GM21367 (cell line): ENCODE measurements at regions not wholly inside any gene's neighbourhood (a gene's known extent, or its start where the extent isn't known, plus 50 kb on each side); places are given as distances from the start of the nearest gene placed in this dataset.

Source experiments
- ATAC-seq: cut with Tn5 transposase; IDR thresholded peaks from one replicate; pipeline ENCODE4 v1.9.1; 2021; ENCODE audit not compliant: unreplicated experiment

DNA sequence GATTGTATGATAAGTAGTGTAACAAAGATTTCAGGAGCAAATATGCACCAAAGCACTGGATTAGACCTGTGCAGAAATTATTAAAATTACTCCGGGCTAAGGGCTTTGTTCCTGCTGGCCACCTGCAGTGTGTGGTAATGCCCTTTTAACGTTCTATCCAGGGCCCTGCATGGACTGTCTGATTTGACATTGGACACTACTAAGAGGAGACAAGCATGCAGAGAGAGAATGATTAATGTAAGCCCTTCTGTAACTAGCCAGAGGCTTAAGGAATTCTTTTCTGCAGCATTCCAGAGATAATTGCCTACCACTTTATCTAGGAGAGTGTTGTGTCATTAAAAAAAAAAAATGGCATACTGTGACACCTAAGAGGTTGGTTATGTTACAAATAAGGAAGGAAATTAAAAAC lies 117.0 kb downstream of the PCDH7 start:
- no peak for ATAC-seq

DNA sequence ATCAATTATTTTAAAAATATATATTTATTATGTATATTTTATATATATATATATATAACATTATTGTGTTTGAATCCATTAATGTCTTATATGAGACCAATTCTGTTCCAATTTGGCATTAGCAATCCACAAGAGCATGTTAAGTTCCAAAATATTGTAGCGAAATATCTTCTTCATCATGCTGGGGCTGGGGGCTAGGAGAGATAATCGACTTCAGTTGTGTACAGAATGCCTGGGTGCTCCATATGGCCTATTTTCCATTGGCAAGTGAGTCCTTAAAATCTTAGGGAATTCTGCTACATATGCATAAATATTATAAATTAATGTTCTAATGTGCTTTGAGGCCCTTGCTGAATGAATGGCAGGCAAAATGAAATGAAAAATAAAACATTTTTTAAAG lies 117.7 kb downstream of the PCDH7 start:
- no peak for ATAC-seq

DNA sequence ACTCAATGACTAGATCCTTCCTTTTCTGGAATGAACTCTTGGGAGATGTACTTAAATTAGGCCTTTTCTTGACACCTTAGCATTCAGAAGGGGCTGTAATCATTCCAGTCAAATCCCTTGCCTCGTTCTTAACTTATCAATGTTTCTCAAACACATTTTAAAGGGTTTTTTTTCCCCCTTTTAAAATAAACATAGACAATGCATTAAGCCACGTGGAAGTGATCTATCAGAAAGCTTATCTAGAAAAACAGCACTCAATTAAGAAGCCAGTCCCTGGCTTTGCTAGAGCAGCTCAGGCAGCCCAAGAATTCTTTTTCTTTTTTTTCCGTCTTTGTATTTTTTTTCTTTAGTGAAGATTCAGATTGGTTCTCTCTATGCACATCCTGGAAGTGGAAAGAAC lies 118.2 kb downstream of the PCDH7 start:
- no peak for ATAC-seq

DNA sequence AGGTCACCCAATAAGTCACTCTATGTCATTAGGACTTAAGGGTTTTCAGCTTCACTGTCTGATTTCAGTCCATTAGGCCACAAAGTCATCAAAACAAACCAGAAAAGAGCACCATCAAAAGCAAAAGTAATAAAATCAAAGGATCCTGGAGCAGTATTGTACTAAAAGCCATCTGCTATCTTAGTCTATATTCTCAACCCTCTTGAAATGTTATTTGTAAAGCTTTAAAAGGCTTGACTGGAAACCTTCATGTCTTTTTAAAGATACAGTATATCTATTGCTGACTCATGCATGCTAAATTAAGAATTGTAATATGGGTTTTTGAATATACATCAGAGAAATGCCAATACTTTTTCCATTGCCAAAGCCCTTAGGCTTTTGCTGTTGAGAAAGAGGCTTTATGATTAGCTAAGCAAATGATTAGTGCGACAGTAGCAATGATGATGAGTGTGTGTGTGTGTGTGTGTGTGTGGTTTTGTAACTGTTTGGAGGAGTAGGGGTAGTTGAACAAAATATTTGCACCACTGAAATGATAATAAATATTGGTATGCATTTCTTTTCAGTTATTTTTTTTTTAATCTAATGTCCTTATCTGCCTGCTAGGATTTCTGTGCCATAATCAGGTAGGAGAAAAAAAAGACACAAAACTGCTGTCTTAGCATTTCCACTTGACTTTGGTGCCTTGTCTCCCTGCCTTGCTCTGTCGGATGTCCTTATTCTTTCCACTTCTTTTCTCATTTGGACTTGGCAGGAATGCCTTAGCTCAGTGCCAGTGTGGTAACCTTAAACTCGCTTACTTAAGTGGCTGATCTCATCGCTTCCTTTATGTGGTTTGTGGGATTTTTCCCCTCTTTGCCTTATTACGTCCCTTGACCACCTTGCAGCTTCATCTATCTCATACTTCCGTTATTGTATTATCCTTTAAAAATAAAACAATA lies 119.7 kb downstream of the PCDH7 start:
- ATAC-seq, result no peak

DNA sequence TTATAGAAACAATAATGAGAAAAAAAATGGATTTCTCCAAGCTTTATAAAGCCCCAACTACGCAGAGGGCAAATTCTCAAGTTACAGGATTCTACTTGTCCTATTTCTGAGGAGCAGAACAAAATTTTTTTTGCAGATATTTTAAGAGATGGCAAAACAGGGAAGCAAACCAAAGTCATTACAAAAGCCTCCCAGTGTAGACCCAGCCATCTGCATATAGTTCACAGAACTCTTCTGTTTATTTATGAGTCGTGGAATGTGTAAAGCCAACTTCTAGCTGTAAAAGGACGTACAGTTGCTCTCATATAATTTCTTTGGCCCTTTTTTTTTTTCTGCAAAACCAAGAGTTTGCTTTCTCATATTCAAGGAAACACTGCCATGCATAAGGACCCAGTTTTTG lies 120.4 kb downstream of the PCDH7 start:
- no peak for ATAC-seq

DNA sequence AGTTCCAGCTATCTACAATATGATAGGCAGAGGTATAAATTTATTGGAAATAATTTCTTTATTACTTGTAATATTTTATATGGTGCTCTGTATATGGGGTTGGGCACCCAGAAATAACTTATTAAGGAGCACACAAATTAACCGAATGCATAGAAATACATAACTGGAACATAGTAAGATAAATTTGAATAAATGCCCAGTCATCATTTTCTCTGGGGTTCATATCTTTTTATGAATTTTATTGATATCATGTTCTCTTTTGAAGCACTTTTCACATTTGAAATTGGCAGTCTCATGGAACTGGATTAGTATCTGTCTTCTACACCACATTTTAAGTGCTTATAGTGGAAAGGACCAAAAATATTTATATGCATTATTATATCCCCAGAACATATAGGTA lies 122.0 kb downstream of the PCDH7 start:
- ATAC-seq, result no peak

DNA sequence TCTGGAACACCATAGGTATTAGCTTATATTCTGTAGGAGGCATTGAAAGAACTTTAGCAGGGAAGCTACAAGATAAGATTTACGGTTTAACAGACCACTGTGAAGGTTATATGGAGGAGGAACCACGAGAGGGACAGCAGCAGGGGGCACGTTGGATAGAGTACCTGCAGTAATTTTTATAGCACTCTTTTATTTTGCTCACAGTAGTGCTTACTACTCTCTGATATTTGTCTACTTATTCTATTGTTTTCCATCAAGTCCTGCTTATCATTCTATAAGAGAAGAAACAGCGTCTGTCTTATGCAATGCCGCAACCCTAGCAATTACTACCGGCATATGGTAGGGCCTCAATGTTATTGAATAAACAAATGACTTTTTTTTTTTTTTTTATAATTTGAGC lies 122.5 kb downstream of the PCDH7 start:
- ATAC-seq, result no peak

DNA sequence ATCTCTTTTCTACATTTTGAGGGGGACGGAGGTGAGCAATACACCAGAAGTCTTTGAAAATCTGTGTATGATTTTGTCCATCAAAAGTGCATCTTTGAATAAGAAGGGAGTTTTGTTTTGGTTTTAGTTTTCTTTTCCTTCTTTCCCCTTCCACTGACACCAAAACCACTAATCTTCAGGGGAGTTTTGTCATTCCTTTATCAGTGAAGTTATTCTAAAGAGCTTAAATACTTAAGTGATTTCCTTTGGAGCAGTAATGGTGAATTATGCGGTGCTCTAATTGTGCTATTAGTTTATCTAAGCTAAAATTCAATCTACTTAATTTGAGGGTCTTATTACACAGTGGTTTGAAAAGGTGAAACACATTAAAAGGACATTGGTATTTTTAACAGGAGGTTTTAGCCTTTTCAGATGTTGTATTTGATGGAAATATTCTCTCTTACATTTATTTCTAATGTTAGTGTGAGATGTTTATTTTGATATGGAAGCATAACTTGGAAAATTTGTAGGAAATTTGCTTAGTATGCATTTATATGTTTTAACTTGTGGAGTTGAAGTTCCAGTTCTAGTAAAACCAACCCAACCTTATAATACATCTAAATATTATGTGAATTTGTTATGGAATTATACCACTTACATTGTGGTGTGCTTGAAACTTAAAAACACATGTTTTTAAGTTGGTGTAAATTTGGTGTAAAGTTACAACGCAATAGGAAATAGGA lies 124.9 kb downstream of the PCDH7 start:
- no peak for ATAC-seq

DNA sequence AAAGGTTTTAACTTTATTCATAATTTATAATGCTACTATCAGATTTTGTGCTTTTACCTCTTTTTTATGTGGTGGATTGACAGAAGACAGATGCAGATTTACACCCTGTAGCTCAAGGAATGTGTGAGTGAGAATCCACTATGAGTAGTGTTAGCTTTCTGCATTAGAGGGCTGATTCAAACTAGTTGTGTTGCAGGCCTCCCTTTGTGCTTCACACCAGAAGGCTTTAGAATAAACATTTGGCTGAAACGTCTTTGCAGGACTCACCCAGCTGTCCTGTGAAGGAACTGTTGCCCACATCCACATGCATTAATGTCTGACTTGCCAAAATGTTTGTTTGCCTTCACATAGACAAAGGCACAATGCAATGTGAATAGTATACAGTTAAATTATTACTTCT lies 127.0 kb downstream of the PCDH7 start:
- ATAC-seq, result no peak

DNA sequence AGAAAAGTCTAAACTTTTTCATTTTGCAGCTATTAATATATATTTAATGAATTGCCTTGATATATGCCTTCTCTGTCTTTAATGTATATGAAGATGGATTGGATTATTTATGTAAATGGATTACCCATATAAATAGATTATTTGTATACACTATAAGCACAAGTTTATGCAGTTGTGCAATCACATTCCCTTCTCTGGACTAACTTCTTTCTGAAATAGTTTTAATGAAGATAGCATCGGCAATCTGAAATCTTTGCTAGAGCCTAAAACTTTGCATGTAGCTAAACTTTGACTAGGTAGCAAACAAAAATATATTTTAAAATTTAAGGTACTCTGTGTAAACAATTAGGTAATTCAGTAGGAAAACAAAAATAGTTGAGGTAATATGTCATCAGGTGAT lies 127.8 kb downstream of the PCDH7 start:
- no peak for ATAC-seq

DNA sequence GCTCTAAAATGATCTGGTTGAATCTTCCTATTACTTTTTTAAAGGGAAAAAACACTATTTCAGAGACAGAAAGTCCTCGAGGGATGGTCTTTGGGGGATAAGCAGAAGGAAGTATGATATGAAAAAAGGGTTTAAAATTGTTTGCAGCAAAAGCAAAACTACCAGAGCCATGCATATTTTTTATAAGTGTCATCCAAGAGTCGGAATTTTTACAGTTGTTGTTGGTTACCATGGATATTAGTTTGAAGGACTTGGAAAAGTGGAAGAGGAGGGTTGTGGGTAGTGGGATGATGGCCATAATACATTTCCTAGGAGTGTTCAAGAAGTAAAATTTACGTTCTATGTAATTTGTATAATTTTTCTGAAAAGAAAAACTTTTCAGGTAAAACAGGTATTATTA lies 134.4 kb downstream of the PCDH7 start:
- no peak for ATAC-seq

DNA sequence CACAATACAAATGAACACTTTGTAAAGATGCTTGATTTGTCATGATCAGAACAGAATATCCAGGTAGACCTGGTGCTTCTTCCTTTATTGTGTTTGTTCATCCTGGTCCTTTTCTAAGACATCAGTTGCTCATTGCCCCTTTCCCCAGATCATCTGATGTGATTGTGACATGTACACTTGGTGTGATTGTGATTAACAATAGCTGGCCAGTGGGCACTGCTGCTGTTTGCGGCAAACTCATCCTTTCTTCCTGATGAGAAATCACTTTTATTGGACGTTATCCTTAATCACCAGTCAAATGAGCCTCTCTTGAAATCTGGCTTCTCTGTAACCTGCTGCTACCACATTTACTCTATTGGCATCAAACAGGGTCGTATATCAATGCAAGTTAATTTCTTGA lies 135.1 kb downstream of the PCDH7 start:
- ATAC-seq, result no peak

DNA sequence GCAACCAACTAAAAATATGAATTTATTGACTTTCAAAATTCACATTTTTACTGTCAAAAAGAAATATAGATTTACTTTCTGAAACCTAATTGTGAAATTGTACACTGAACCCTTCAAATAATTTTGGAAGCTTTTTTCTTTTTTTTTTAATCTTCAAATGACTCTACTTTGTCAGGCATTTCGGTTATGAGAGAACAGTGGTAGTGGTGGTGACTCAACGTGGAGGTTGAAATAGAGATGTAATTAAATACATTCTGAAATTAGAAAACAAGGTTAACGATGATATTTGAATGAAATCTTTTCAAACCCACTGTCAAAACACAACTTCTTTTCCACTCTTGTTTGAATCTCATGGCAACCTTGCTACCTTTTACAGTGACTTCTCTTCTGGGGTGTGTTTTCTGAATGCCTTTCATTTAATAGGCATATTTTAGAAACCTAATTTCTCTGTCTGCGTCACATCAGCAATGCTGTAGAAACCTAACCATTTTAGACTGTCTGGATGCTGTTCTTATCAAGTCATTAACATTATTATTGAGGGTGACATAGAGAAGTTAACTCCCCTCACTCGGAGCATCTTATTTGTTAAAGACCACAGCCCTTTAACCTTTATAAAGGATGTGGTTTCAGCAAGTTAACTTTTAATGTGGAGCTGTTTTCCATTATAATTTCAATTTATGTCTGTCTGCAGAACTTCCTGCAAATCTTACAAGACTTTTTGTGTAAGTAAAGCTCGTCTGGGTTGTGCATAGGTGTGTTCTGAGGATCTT lies 136.8 kb downstream of the PCDH7 start:
- no peak for ATAC-seq

DNA sequence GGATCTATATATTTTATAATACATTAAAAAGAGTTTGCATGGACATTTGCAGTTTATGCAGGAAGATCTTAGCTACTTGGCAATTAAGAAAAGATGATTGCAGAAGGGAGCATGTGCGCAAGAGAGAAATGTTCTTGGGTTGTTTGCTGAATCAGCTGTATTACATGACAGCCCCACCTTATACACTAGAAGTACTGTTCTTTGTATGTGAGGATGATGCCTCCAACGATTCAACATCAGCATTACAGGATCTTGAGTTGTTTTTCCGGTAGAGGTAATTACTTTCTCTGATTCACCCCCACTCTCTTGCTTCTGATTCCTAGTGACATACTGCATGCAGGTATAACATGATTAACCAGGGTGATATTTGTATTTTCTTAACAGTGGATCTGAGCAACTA lies 140.8 kb downstream of the PCDH7 start:
- ATAC-seq, result no peak

DNA sequence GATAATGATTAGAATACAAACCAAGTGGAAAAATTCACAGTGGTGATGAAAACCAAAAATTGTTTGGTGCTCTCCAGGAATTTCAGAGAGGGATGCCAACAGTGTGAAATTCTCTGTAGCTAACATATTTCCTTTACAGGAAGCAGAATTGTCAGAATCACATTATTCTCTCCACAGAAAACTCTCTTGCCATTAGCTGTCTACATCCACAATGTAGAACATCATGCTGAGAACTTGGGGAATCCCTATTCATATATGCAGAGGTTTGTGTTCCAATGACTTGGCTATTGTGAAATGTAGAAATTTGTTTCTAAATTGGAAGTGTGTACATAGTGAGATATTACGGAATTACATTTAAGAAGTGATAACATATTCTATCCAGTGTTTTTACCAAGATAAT lies 142.0 kb downstream of the PCDH7 start:
- ATAC-seq, result no peak

DNA sequence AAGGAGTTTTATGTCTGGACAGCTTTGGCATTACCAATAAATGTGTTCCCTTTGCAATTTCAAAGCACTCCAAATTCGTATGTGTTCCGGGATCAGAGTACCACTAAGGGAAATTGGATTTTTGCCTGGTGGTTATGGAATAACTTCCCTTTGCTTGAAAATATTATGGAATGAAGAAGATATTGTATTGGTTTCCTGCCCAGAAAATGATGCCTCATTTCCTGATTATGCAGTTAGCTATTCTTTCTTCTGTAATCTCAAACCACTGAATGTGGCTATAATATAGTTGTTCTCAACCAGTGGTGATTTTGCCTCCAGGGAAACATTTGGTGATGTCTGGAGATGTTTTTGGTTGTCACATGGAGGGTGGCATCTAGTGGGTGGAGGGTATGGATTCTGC lies 142.9 kb downstream of the PCDH7 start:
- no peak for ATAC-seq

DNA sequence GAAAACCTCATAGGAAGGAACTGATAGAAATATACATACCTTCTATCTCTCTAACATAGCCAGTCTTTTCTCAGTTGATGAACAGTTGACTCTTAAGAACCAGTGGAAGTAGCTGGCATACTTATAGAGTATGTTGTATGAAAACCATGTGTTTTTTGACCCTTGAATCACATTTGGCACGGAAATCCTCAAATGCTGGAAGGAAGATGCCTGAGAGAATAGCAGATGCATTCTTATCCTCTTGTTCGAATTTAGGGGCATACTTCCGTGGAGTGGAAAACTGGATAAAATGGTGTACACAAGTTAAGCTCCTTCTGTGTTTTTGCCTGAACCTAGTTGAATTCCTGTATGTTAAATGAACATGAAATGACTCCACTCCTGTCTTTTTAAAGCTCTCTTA lies 145.5 kb downstream of the PCDH7 start:
- ATAC-seq, result no peak

DNA sequence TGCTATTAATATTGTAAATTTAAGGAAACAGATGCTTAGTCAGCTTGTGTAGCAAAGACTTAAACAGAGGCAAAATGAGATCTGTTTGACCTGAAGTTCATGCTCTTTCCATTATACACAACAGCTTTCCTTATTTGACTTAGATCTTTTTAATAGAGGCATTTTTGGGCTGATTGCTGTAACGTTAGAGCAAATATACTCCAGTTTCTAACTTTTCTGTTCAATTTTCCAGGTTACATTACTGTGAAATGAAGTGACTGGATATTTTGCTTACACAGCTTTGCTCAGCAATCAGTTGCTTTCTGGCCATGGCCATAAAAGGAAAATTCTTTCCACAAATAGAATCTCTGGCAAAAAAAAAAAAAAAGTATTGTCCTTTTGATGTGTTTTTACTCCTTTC lies 146.2 kb downstream of the PCDH7 start:
- no peak for ATAC-seq

DNA sequence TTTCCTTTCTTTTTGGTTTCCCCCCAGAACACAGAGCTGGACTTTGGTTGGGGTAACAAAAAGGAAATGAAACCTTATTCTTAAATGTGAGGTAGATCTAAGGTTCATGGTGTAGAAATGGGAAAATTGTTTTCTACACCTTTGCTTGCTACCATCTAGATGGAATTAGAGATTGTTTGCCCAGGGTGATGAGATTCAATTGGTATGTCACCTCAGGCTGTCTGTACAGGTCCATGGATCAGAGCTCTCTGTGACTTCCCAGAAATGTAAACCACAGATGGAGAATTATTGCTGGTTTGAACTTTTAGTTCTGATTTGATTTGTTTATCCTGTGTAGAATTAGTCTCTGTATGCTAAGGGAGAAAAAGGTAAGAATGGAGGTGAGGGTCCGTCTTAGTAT lies 146.7 kb downstream of the PCDH7 start:
- no peak for ATAC-seq

DNA sequence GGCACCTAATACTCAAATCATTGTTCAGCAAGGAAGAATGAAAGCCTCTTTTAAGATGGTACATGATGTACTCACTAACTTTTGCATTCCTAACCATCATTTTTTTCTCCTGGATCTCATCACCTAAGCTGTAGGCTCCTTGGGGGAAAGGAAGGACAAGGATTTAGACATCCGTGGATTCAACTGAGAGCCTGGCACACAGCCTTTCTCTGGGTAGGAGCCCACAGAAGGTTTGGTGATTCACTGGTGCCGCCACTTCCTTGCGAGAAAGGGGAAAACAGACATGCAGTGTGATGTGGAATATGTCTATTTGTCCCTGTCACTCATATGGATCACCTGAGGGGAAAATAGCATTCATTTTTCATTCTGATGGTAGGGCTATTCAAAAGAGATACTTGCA lies 147.3 kb downstream of the PCDH7 start:
- ATAC-seq, result no peak

DNA sequence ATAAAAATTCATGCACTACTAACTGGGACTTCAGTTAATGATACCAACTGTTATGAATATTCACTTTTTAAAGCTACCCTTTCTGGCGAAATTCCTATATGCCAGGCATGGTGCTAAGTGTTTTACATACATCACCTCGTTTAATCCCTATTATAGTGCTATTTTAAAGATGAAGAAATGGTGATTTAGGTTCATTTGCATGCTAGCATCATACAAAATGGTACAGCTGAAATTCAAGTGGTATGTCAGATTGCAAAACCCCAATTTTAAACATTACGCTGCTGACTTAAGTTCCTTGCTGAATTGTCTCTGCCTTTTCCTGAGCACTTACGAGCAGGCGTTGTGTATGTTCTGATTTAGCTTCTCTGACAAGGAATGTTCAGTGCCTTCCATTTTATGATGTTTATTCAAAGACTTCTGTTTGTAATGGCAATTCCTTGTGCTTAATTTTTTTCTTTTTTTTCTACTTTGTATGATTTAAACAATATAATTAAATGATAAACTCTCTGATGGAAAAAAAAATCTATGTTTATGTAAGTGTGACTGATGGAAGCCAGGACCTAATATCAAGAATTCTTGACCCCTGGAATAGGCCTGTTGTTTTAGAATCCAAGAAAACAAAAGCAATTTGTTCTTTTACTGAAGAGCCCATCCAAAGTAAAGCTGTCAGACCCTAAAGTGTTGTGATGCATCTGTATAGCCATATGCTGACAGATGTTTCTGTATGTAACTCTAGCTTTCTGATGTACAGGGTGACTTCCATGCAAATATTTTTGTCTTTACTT lies 148.1 kb downstream of the PCDH7 start:
- no peak for ATAC-seq
